PC-3 (cell line): ENCODE measurements at regions not wholly inside any gene's neighbourhood (a gene's known extent, or its start where the extent isn't known, plus 50 kb on each side); places are given as distances from the start of the nearest gene placed in this dataset.
"Not testable (repeated sequence)": the region's sequence is repeated elsewhere in the genome, so short reads cannot be mapped to it uniquely, and the experiment has no call there.

ENCODE experiments used
- ATAC-seq: fragments of 200-7000 bp; cut with Tn5 transposase; 2 replicates; pipeline ENCODE4 v1.9.1; 2020; ENCODE audit warnings: mild to moderate bottlenecking, moderate library complexity
- BruUV-seq: library from RNA; stranded (reverse); fragments of 400-500 nt; replicated peaks from 2 replicates; lab custom pipeline; 2021; lab: Mats Ljungman, UMichigan
- CTCF ChIA-PET: fragments of 300-600 bp; sonication (Branson Sonifier 250); formaldehyde crosslinking; loops from one replicate; lab custom pipeline; 2022; ENCODE audit warnings: antibody characterized with exemption; lab: Charles Lee
- POLR2A ChIA-PET: fragments of 300-600 bp; sonication (Branson Sonifier 250); formaldehyde crosslinking; loops from one replicate; lab custom pipeline; 2022; ENCODE audit warnings: antibody characterized with exemption; ENCODE audit not compliant: unreplicated experiment; lab: Charles Lee
- DNase-seq: peaks from one replicate; pipeline ENCODE4 v3.0.0-alpha.2; 2015
- H2AFZ ChIP-seq: fragments of 300-600 bp; sonication (generic); 2 replicates; pipeline ENCODE4 v1.6.0; 2016; ENCODE audit warnings: antibody characterized with exemption, low read length
- H3F3A ChIP-seq: fragments of 300-600 bp; sonication (generic); one replicate; pipeline ENCODE4 v1.6.0; 2017; ENCODE audit warnings: antibody characterized with exemption, low read length, control low read depth, mild to moderate bottlenecking; ENCODE audit not compliant: unreplicated experiment
- H3K27ac ChIP-seq: fragments of 300-600 bp; sonication (generic); 2 replicates; pipeline ENCODE4 v1.5.1; 2016; ENCODE audit warnings: mild to moderate bottlenecking, low read length
- H3K27me3 ChIP-seq: fragments of 300-600 bp; sonication (generic); 2 replicates; pipeline ENCODE4 v1.6.1; 2016; ENCODE audit warnings: low read length, mixed read lengths
- H3K36me3 ChIP-seq: fragments of 300-600 bp; sonication (generic); 2 replicates; pipeline ENCODE4 v1.6.1; 2016; ENCODE audit warnings: low read depth, mixed run types, low read length, mixed read lengths
- H3K4me1 ChIP-seq: fragments of 300-600 bp; sonication (generic); 2 replicates; pipeline ENCODE4 v1.5.1; 2016; ENCODE audit warnings: low read length; ENCODE audit not compliant: insufficient read depth
- H3K4me2 ChIP-seq: fragments of 300-600 bp; sonication (generic); 2 replicates; pipeline ENCODE4 v1.6.0; 2016; ENCODE audit warnings: low read length
- H3K4me3 ChIP-seq: fragments of 300-600 bp; sonication (generic); 2 replicates; pipeline ENCODE4 v1.5.1; 2016; ENCODE audit warnings: mild to moderate bottlenecking, low read length, mixed read lengths
- H3K79me2 ChIP-seq: fragments of 300-600 bp; sonication (generic); 2 replicates; pipeline ENCODE4 v1.6.1; 2017; ENCODE audit warnings: low read length, mixed read lengths
- H3K9ac ChIP-seq: fragments of 300-600 bp; sonication (generic); 2 replicates; pipeline ENCODE4 v1.6.0; 2016; ENCODE audit warnings: mild to moderate bottlenecking, low read length
- H3K9me2 ChIP-seq: fragments of 300-600 bp; sonication (generic); replicated peaks from 2 replicates; pipeline ENCODE4 v1.6.1; 2016; ENCODE audit warnings: mixed run types, low read length, mixed read lengths
- H3K9me3 ChIP-seq: fragments of 300-600 bp; sonication (generic); 2 replicates; pipeline ENCODE4 v1.6.1; 2016; ENCODE audit warnings: low read length, mixed read lengths
- H4K20me1 ChIP-seq: fragments of 300-600 bp; sonication (generic); 2 replicates; pipeline ENCODE4 v1.6.1; 2016; ENCODE audit warnings: low read length, mixed read lengths
- EZH2 ChIP-seq: fragments of 300-600 bp; sonication (generic); IDR thresholded peaks from one replicate; pipeline ENCODE4 v1.6.1; 2017; ENCODE audit warnings: antibody characterized with exemption, mild to moderate bottlenecking, low read length; ENCODE audit not compliant: unreplicated experiment
- EZH2phosphoT487 ChIP-seq: fragments of 300-600 bp; sonication (generic); IDR thresholded peaks from 2 replicates; pipeline ENCODE4 v1.6.1; 2018; ENCODE audit warnings: mild to moderate bottlenecking, antibody characterized with exemption, low read length, borderline replicate concordance
- intact Hi-C: fragments of 100-400 bp; cut with micrococcal nuclease; formaldehyde crosslinking; loops from 2 replicates; pipeline ENCODE4 v1.9.0; 2023
- TF ChIP-seq, protein P1 (sequence below): fragments of 300-600 bp; sonication (generic); conservative IDR thresholded peaks from 2 replicates; pipeline ENCODE4 v1.5.1; 2017; ENCODE audit warnings: antibody characterized with exemption, low read depth, mild to moderate bottlenecking, low read length

DNA sequence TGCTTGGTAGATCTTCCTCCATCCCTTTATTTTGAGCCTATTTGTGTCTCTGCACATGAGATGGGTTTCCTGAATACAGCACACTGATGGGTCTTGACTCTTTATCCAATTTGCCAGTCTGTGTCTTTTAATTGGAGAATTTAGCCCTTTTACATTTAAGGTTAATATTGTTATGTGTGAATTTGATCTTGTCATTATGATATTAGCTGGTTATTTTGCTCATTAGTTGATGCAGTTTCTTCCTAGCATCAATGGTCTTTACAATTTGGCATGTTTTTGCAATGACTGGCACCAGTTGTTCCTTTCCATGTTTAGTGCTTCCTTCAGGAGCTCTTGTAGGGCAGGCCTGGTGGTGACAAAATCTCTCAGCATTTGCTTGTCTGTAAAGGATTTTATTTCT, 72.4 kb downstream of the HNRNPD start:
- intact Hi-C loops, H3K9me2 ChIP-seq, BruUV-seq, H4K20me1 ChIP-seq, POLR2A ChIA-PET, CTCF ChIA-PET, H3K4me3 ChIP-seq, ATAC-seq, H3K36me3 ChIP-seq, H3K27ac ChIP-seq, H2AFZ ChIP-seq, H3K9me3 ChIP-seq, H3K4me1 ChIP-seq, H3K79me2 ChIP-seq, H3F3A ChIP-seq, DNase-seq, H3K27me3 ChIP-seq, H3K9ac ChIP-seq, H3K4me2 ChIP-seq: not testable (repeated sequence)

DNA sequence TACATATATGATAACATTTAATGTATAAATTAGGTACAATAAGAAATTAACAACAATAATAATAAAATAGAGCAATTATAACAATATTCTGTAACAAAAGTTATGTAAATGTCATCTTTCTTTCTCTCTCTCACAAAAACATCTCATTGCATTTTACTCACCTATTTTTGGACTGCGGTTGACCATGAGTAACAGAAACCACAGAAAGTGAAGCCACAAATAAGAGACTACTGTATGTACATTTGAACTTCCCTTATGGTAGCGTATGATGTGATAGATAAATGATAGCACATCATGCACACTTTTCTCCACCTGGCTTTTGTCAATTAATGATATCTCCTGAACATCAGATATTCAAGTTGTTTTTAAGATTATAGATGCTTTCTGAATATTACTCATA, 80.5 kb downstream of the HNRNPD start:
- intact Hi-C loops: no loop called here
- ChIA-PET POLR2A (no interaction called here), CTCF (no interaction called here)
- DNase-seq: no peak
- Histone ChIP-seq H3F3A (no peaks in the 10 kb centered on the region), H3K4me3 (no peak overlapping the region), H3K36me3 (no peaks in the 10 kb centered on the region), H3K27ac (no peak overlapping the region), H3K4me2 (no peak overlapping the region), H3K4me1 (no peaks in the 10 kb centered on the region), H3K9me2 (no peaks in the 10 kb centered on the region), H4K20me1 (no peaks in the 10 kb centered on the region), H3K9me3 (no peaks in the 10 kb centered on the region), H3K27me3 (no peaks in the 10 kb centered on the region), H3K79me2 (no peaks in the 10 kb centered on the region), H2AFZ (no peak overlapping the region), H3K9ac (no peak overlapping the region)
- TF ChIP-seq, protein P1, sequence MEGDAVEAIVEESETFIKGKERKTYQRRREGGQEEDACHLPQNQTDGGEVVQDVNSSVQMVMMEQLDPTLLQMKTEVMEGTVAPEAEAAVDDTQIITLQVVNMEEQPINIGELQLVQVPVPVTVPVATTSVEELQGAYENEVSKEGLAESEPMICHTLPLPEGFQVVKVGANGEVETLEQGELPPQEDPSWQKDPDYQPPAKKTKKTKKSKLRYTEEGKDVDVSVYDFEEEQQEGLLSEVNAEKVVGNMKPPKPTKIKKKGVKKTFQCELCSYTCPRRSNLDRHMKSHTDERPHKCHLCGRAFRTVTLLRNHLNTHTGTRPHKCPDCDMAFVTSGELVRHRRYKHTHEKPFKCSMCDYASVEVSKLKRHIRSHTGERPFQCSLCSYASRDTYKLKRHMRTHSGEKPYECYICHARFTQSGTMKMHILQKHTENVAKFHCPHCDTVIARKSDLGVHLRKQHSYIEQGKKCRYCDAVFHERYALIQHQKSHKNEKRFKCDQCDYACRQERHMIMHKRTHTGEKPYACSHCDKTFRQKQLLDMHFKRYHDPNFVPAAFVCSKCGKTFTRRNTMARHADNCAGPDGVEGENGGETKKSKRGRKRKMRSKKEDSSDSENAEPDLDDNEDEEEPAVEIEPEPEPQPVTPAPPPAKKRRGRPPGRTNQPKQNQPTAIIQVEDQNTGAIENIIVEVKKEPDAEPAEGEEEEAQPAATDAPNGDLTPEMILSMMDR: no peak
- TF ChIP-seq EZH2 (no peak), EZH2phosphoT487 (no peak)
- ATAC-seq: no peak
- BruUV-seq: no TSS peak

DNA sequence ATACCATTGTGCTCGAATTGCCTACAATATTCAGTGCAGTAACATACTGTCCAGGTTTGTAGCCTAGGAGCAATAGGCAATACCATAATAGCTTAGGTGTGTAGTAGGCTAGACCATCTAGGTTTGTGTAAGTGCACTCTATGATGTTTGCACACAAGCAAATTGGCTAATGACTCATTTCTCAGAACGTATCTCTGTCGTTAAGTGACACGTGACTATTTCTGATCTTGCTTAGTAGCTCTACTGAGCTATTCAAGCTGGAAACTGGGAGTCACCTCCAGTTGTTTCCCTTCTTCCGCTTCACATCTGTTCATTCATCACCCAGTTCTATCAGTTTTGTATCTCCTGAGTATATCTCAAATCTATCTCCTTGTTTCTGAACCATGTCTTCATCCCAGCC, 86.1 kb downstream of the HNRNPD start:
- DNase-seq (peak; percentile 20), ATAC-seq (no peak)
- Histone ChIP-seq H3K9me2 (no peaks in the 10 kb centered on the region), H2AFZ (no peak overlapping the region), H3K36me3 (no peaks in the 10 kb centered on the region), H3K79me2 (no peaks in the 10 kb centered on the region), H3K4me3 (no peak overlapping the region), H3K9me3 (no peaks in the 10 kb centered on the region), H3K4me2 (no peak overlapping the region), H4K20me1 (no peaks in the 10 kb centered on the region), H3K9ac (no peak overlapping the region), H3F3A (no peaks in the 10 kb centered on the region), H3K27me3 (no peaks in the 10 kb centered on the region), H3K4me1 (no peaks in the 10 kb centered on the region), H3K27ac (no peak overlapping the region)
- BruUV-seq: no TSS peak
- intact Hi-C loops: loop anchor here (5.0 kb wide), 1 partner anchor 75 kb away; no protein-coding TSS in a partner anchor
- ChIA-PET CTCF (no interaction called here), POLR2A (no interaction called here)
- TF ChIP-seq, protein P1: no peak
